ENCODE measurements at regions not wholly inside any gene's neighbourhood (a gene's known extent, or its start where the extent isn't known, plus 50 kb on each side); places are given as distances from the start of the nearest gene placed in this dataset.
A peak's percentile ranks its signal among the peaks of the same experiment; 100 is the strongest.

DNA sequence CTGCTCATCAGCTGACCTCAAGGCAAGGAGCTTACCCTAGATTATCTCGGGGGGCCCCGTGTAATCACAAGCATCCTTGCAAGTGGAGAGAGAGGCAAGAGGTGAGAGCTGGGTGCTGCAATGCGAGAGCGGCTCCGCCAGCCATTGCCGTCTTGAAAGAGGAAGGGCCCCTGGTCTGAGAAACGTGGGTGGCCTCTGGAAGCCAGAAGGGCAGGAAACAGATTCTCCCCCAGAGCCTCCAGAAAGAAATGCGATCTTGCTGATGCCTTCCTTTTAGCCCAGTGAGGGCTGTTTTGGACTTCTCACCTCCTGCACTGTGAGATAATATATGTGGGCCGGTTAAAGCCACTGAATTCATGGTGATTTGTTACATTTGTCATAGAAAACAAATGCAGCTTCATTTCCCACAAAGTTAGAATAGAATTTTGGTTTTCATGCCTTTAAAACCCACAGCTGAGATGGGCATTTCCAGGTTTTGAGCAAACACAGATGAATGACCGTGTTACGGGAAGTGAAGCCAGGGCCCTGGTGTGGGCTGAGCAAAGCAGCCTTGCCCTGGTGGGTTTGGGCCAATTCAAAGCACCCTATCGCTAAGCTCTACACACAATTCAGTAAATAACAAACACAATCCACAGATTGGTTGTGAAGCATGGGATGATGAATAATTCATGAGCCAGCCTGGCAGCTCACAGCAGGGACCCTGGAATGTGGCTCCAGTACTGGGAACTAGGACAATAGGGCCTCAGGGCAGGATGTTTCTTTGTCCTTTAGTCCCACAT is 319.9 kb upstream of the HS6ST1 start:
- Histone ChIP-seq H3K27me3 (ENCODE audit: control insufficient read depth, insufficient read depth, low read length) (no peaks in the 10 kb centered on the region), H3K36me3 (ENCODE audit: control insufficient read depth, insufficient read depth, low read length) (no peaks in the 10 kb centered on the region), H2AFZ (ENCODE audit: low read length) (no peak overlapping the region), H3K9me3 (ENCODE audit: control insufficient read depth, insufficient read depth, low read depth, low read length) (no peaks in the 10 kb centered on the region), H3K27ac (ENCODE audit: insufficient read depth, low read length) (no peak overlapping the region), H3K4me3 (replicated peaks in 1 of 4; ENCODE audit: control extremely low read depth in 1 of 4, insufficient read depth in 1 of 4, low read depth in 3 of 4, low read length in 4 of 4) (no peak overlapping the region), H4K20me1 (ENCODE audit: control insufficient read depth, extremely low read depth, insufficient read depth, low read length) (no peaks in the 10 kb centered on the region), H3K9ac (ENCODE audit: insufficient read depth, low read length) (no peak overlapping the region), H3K4me1 (ENCODE audit: control insufficient read depth, extremely low read depth, insufficient read depth, low read length) (no peaks in the 10 kb centered on the region), H3K4me2 (ENCODE audit: extremely low read depth, insufficient read depth, low read length) (no peak overlapping the region), H3K79me2 (ENCODE audit: control insufficient read depth, insufficient read depth, low read length) (no peaks in the 10 kb centered on the region)
- DNase-seq (ENCODE audit: low read depth in 2 of 2): peak in 1 of 2 donors; percentile 85
- TF ChIP-seq, protein P1, sequence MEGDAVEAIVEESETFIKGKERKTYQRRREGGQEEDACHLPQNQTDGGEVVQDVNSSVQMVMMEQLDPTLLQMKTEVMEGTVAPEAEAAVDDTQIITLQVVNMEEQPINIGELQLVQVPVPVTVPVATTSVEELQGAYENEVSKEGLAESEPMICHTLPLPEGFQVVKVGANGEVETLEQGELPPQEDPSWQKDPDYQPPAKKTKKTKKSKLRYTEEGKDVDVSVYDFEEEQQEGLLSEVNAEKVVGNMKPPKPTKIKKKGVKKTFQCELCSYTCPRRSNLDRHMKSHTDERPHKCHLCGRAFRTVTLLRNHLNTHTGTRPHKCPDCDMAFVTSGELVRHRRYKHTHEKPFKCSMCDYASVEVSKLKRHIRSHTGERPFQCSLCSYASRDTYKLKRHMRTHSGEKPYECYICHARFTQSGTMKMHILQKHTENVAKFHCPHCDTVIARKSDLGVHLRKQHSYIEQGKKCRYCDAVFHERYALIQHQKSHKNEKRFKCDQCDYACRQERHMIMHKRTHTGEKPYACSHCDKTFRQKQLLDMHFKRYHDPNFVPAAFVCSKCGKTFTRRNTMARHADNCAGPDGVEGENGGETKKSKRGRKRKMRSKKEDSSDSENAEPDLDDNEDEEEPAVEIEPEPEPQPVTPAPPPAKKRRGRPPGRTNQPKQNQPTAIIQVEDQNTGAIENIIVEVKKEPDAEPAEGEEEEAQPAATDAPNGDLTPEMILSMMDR (conservative IDR thresholded peaks at IDR 0.05 in 1 of 2, IDR thresholded peaks at IDR 0.05 in 1 of 2; ENCODE audit: low read depth in 1 of 2, low read length in 2 of 2): no peak
- no peak for TF ChIP-seq EZH2 (IDR thresholded peaks at IDR 0.05; ENCODE audit: low read length, missing control alignments)

DNA sequence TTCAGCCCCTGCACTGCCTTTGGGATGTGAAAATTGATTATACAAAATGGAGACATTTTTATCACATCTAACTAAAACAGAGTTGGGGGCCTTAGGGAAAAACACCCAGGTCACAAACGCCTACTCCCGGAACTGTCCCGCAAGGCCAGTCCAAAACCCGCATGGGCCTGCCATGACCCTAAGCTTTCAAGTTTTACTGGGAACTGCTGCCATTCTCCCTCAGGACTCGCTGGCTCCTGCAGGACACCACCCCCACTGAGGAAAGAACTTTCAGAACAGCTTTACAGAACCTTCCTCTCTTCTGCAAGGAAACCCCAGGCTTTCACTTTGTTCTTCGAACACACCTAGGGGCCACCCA is 320.4 kb upstream of the HS6ST1 start:
- H3K36me3 ChIP-seq (ENCODE audit: control insufficient read depth, insufficient read depth, low read length): no peaks in the 10 kb centered on the region
- no peaks in the 10 kb centered on the region for H3K9me3 ChIP-seq (ENCODE audit: control insufficient read depth, insufficient read depth, low read depth, low read length)
- no peaks in the 10 kb centered on the region for H3K4me1 ChIP-seq (ENCODE audit: control insufficient read depth, extremely low read depth, insufficient read depth, low read length)
- no peak overlapping the region for H3K4me3 ChIP-seq (replicated peaks in 1 of 4; ENCODE audit: control extremely low read depth in 1 of 4, insufficient read depth in 1 of 4, low read depth in 3 of 4, low read length in 4 of 4)
- no peak overlapping the region for H2AFZ ChIP-seq (ENCODE audit: low read length)
- H4K20me1 ChIP-seq (ENCODE audit: control insufficient read depth, extremely low read depth, insufficient read depth, low read length): no peaks in the 10 kb centered on the region
- H3K4me2 ChIP-seq (ENCODE audit: extremely low read depth, insufficient read depth, low read length): no peak overlapping the region
- DNase-seq (ENCODE audit: low read depth in 2 of 2): no peak
- no peaks in the 10 kb centered on the region for H3K27me3 ChIP-seq (ENCODE audit: control insufficient read depth, insufficient read depth, low read length)
- no peaks in the 10 kb centered on the region for H3K79me2 ChIP-seq (ENCODE audit: control insufficient read depth, insufficient read depth, low read length)
- H3K9ac ChIP-seq (ENCODE audit: insufficient read depth, low read length): no peak overlapping the region
- no peak overlapping the region for H3K27ac ChIP-seq (ENCODE audit: insufficient read depth, low read length)
- TF ChIP-seq, protein P1 (conservative IDR thresholded peaks at IDR 0.05 in 1 of 2, IDR thresholded peaks at IDR 0.05 in 1 of 2; ENCODE audit: low read depth in 1 of 2, low read length in 2 of 2): no peak
- TF ChIP-seq EZH2 (IDR thresholded peaks at IDR 0.05; ENCODE audit: low read length, missing control alignments): no peak

DNA sequence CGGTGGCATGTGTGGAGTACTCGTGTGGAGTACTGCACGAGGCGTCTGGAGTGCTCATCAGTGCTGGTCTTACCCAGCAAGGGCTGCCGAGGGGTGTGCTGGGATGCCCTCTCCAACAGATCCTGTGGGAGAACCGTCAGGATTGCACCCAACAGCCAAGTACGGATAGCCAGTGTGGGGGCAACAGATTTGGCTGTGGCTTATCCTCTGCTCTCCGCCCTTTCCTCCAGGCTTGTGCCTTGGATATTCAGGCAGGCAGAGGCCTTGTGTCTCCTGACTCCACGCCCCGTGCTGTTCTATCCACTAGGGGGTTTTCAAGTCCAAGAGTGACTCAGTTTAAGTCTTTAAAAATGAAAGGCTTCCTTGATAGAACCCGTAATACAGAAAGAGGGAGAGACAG is 321.0 kb upstream of the HS6ST1 start:
- no peak for DNase-seq (ENCODE audit: low read depth in 2 of 2)
- Histone ChIP-seq H2AFZ (ENCODE audit: low read length) (no peak overlapping the region), H3K4me2 (ENCODE audit: extremely low read depth, insufficient read depth, low read length) (no peak overlapping the region)

More for the DNA sequence above, 321.0 kb upstream of the HS6ST1 start:
- H3K36me3 ChIP-seq (ENCODE audit: control insufficient read depth, insufficient read depth, low read length): no peaks in the 10 kb centered on the region
- no peaks in the 10 kb centered on the region for H4K20me1 ChIP-seq (ENCODE audit: control insufficient read depth, extremely low read depth, insufficient read depth, low read length)
- H3K27me3 ChIP-seq (ENCODE audit: control insufficient read depth, insufficient read depth, low read length): no peaks in the 10 kb centered on the region
- no peak overlapping the region for H3K27ac ChIP-seq (ENCODE audit: insufficient read depth, low read length)
- H3K4me1 ChIP-seq (ENCODE audit: control insufficient read depth, extremely low read depth, insufficient read depth, low read length): no peaks in the 10 kb centered on the region
- H3K79me2 ChIP-seq (ENCODE audit: control insufficient read depth, insufficient read depth, low read length): no peaks in the 10 kb centered on the region
- no peak overlapping the region for H3K4me3 ChIP-seq (replicated peaks in 1 of 4; ENCODE audit: control extremely low read depth in 1 of 4, insufficient read depth in 1 of 4, low read depth in 3 of 4, low read length in 4 of 4)
- TF ChIP-seq, protein P1 (conservative IDR thresholded peaks at IDR 0.05 in 1 of 2, IDR thresholded peaks at IDR 0.05 in 1 of 2; ENCODE audit: low read depth in 1 of 2, low read length in 2 of 2): no peak
- TF ChIP-seq EZH2 (IDR thresholded peaks at IDR 0.05; ENCODE audit: low read length, missing control alignments): no peak
- no peaks in the 10 kb centered on the region for H3K9me3 ChIP-seq (ENCODE audit: control insufficient read depth, insufficient read depth, low read depth, low read length)
- H3K9ac ChIP-seq (ENCODE audit: insufficient read depth, low read length): no peak overlapping the region
